Lower leg skin (tissue), 4 donors: ENCODE measurements at regions not wholly inside any gene's neighbourhood (a gene's known extent, or its start where the extent isn't known, plus 50 kb on each side); places are given as distances from the start of the nearest gene placed in this dataset.

Source experiments
- DNase-seq, 2 donors: peaks; one replicate each; pipeline ENCODE4 v3.0.0-alpha.2; 2019; ENCODE audit warnings: low spot score in 2 of 2
- H3K4me3 ChIP-seq: fragments of 200-600 bp; sonication (generic); 2 replicates; pipeline ENCODE4 v1.5.1; 2017; ENCODE audit warnings: mild to moderate bottlenecking, low read depth; ENCODE audit not compliant: poor library complexity, severe bottlenecking
- POLR2A ChIP-seq, 2 donors: fragments of 450-650 bp; IDR thresholded peaks; one replicate each; pipeline ENCODE4 v1.6.1; 2016 to 2017; ENCODE audit warnings: antibody characterized with exemption in 2 of 2, mild to moderate bottlenecking in 1 of 2, moderate library complexity in 1 of 2
- WGBS, 2 donors: methylation state at CpG; one replicate each; pipeline ENCODE4 v1.1.5; 2018; 5-methylcytosine and 5-hydroxymethylcytosine counted together
- intact Hi-C: fragments of 100-400 bp; cut with DNase I; formaldehyde crosslinking; loops from one replicate; pipeline ENCODE4 v1.15.0; 2023; ENCODE audit warnings: low total_unique reads
- TF ChIP-seq, protein P1 (sequence below), 3 donors: fragments of 450-650 bp; IDR thresholded peaks; one replicate each; pipeline ENCODE4 v1.5.1; 2016; ENCODE audit warnings: antibody characterized with exemption in 3 of 3, mild to moderate bottlenecking in 3 of 3, moderate library complexity in 2 of 3

DNA sequence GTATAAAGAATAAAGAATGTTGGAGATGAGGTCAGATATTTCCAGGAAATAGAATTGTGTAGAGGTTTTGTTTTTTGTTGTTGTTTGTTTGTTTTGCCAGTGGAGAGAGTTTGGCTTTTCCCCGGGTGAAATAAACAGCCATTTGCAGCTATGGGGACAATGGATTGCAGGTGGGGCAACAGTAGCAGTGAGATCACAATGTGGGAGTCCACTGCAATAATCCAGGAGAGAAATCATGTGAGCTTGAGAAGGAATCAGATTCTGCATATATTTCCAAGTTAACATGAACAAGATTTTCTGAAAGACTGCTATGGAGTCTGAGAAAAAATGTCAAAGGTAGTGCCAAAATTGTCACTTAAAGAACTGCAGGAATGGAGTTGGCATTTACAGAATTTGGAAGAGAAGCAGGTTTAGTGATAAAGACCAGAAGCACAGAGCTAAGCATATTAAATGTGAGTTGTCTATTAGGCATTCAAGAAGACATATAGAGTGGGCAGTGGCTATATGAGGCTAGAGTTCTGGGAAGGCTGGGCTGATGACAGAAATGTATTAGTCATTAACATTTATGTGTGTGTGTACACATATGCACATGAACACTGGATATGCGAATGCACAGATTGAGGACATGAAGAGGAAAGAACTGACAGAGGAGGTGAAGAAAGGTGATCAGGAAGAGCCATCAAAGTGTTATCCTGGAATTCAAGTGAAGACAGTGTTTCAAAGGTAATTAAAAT is 729.6 kb upstream of the PTBP2 start:
- intact Hi-C loops, result no loop called here
- H3K4me3 ChIP-seq, result no peak overlapping the region
- TF ChIP-seq POLR2A (IDR thresholded peaks at IDR 0.05), result no peak
- 57 to 63% methylated on average over 2 of the region's 2 CpGs for WGBS, 2 donors
- no peak for DNase-seq

DNA sequence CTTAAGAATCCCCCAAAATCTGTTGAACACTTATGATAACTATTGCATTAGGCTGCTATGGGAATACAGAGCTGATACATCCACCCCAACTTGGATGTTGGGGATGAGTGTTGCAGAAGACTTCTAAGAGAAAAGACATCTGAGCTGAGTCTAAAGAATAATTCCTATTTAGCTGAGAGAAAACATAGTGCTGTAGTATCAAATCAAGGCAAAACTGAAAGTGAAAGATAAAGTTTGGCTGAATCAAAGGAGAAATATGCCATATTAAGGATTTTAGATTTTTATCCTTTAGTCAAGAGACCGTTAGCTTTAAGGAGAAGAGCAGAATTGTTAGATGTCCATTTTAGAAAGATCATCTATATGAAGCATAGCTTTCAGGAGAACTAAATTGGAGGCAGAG is 726.9 kb upstream of the PTBP2 start:
- no peak overlapping the region for H3K4me3 ChIP-seq
- WGBS, 2 donors, result 40 to 53% methylated on average over 1 of the region's 1 CpG
- intact Hi-C loops, result no loop called here
- TF ChIP-seq, protein P1, sequence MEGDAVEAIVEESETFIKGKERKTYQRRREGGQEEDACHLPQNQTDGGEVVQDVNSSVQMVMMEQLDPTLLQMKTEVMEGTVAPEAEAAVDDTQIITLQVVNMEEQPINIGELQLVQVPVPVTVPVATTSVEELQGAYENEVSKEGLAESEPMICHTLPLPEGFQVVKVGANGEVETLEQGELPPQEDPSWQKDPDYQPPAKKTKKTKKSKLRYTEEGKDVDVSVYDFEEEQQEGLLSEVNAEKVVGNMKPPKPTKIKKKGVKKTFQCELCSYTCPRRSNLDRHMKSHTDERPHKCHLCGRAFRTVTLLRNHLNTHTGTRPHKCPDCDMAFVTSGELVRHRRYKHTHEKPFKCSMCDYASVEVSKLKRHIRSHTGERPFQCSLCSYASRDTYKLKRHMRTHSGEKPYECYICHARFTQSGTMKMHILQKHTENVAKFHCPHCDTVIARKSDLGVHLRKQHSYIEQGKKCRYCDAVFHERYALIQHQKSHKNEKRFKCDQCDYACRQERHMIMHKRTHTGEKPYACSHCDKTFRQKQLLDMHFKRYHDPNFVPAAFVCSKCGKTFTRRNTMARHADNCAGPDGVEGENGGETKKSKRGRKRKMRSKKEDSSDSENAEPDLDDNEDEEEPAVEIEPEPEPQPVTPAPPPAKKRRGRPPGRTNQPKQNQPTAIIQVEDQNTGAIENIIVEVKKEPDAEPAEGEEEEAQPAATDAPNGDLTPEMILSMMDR (IDR thresholded peaks at IDR 0.05), result no peak
- no peak for TF ChIP-seq POLR2A (IDR thresholded peaks at IDR 0.05)
- no peak for DNase-seq

DNA sequence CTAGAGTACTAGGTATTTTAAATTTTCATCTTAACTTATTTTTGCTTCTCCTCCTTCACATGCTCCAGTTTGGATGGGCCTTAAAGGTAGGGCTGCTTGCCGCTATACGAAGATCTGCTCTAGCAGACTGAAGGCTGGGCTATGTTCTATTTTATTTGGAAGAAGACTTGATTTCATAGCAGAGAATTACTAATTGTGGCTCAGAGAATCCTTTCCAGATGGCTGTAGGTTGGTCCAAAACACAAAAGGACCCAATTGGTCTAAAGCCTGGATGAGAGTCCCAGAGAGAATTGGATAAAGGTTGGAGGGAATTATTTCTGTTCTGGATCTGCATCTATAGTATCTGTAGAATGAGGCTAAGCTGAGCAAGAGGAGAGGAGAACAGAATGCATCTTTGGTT is 719.4 kb upstream of the PTBP2 start:
- no peak for DNase-seq
- no peak overlapping the region for H3K4me3 ChIP-seq
- TF ChIP-seq POLR2A (IDR thresholded peaks at IDR 0.05), result no peak
- TF ChIP-seq, protein P1 (IDR thresholded peaks at IDR 0.05), result no peak
- intact Hi-C loops, result no loop called here
- 67 to 78% methylated on average over 2 of the region's 2 CpGs for WGBS, 2 donors

DNA sequence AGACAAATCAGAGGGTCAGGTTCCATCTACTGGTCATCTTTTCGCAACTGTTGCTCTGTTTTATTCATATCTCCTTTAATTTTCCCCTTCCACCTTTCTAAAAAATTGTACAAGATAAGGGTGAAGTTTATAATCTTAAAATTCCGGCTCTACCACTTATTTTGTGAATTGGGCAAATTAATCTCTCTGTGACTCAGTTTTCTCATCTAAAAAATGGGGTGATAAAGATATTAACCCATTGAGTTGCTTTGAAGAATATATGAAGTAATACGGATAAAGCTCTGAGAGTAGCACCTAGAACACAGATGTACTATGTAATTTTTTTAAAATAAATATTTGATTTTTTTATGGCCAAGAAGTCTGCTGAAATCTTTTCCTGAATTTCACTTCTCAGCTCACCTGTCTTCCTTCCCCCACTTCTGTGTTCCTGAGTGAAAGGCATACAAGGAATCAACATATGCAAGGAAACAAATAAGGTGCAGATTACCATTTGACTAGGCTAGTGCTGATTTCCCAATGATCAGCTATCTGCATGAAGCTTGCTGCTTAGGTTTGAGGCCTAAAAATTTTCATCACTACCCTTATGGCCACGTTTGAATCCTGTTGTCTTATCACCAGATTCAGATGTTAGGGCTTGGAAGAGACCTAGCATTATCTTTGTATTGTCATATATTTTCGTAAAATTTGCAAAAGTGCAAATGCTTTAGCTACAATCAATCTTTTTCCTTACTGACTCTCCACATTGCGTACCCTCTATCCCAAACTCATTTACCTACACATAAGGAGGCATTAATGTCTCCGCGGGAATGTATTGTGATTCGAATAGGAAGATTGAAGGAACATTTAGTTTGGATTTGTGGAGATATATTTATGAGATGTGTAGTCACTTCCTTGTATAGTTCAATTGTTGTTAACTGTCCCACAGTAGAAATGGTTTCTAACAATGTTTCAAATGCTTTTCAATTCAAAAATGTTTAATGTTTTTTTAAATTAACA is 718.3 kb upstream of the PTBP2 start:
- no peak for DNase-seq
- H3K4me3 ChIP-seq, result no peak overlapping the region
- intact Hi-C loops, result no loop called here
- WGBS, 2 donors, result 74 to 79% methylated on average over 9 of the region's 9 CpGs
- TF ChIP-seq POLR2A (IDR thresholded peaks at IDR 0.05), result no peak
- TF ChIP-seq, protein P1 (IDR thresholded peaks at IDR 0.05), result no peak

DNA sequence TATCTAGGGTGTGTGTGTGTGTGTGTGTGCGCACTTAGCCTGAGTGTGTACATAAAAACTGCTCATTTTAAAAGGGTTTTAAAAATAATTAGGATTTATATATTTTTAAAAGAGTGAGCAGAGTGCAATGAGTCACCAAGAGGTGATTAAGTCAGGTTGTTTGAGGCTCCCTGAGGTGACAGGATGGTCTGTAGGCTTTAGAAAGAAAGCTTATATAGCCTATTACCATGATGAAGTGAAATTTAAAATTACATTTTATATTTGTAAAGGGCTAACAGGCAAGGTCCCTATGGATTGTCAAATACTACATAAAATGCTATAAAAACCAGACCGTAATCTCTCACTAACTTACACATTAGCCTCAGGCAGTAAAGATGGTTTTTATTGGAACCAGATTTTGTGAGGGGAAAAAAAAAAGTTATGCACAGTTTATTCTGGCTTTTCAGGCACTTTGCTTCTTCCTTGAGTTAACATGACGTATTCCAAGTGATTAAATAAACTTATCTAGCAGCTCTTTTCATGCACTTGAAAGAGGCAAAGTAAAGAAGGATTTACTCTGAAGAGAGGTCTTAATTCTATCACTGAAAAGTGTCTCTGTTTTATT is 711.7 kb upstream of the PTBP2 start:
- no peak for DNase-seq
- WGBS, 2 donors, result 58 to 62% methylated on average over 3 of the region's 3 CpGs
- intact Hi-C loops, result no loop called here
- H3K4me3 ChIP-seq, result no peak overlapping the region
- TF ChIP-seq, protein P1 (IDR thresholded peaks at IDR 0.05), result no peak
- no peak for TF ChIP-seq POLR2A (IDR thresholded peaks at IDR 0.05)

DNA sequence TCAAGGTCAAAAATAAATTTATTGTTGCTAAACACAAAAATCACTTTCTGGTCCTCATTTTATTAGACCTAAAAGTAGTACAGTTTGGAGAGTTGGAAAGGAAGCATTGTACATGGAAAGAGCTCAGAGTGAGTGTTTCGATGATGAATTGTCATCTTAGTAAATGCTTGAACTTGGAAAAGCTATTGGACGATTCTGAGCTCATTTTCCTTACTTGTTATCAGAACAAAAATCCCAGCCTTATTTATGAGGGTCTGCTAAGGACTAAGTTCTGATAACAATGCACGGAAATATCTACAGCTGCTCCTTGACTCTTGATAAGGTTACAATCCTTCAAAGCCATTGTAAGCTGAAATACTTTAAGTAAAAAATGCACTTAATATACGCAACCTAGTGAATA is 710.0 kb upstream of the PTBP2 start:
- WGBS, 2 donors, result 86 to 92% methylated on average over 4 of the region's 4 CpGs
- intact Hi-C loops, result no loop called here
- TF ChIP-seq, protein P1 (IDR thresholded peaks at IDR 0.05), result no peak
- TF ChIP-seq POLR2A (IDR thresholded peaks at IDR 0.05), result no peak
- H3K4me3 ChIP-seq, result no peak overlapping the region
- DNase-seq, result no peak
